UCSD-AML1 (cell line): ENCODE measurements at regions not wholly inside any gene's neighbourhood (a gene's known extent, or its start where the extent isn't known, plus 50 kb on each side); places are given as distances from the start of the nearest gene placed in this dataset.

Experiments
- DNase-seq: peaks from one replicate; lab custom pipeline; 2025; ENCODE audit not compliant: unreplicated experiment; lab: John Stamatoyannopoulos, UW

DNA sequence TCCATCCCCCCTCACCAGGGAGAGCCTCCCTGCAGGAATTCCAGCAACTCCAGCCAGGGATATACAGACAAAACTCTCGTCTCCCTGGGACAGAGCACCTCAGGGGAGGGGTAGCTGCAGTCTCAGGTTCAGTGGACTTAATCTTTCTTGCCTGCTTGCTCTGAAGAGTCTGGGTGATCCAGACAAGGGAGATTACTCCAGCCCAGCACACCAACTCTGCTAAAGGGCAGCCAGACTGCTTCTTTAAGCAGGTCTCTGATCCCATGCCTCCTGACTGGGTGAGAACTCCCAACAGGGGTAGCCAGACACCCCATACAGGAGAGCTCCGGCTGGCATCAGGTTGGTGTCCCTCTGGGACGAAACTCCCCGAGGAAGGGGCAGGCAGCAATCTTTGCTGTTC, 888.7 kb downstream of the RAB28 start:
- no peak for DNase-seq

DNA sequence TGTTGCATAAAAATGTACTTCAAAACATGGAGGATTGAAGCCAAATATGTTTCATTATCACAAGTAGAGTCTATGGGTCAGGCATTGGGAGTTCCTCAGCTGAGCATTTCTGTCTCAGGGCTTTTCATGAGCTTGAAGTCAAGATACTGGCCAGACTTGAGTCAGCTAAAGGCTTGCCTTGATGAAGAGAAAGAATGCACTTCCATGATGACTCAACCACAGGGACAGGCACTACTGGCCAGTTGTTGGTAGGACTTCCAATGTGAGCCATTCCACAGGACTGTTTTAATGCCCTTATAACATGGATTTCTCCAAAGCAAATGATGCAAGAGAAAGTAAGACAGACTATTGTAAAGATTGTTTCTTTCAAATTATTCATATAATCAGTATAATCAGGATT, 895.6 kb downstream of the RAB28 start:
- DNase-seq = no peak

DNA sequence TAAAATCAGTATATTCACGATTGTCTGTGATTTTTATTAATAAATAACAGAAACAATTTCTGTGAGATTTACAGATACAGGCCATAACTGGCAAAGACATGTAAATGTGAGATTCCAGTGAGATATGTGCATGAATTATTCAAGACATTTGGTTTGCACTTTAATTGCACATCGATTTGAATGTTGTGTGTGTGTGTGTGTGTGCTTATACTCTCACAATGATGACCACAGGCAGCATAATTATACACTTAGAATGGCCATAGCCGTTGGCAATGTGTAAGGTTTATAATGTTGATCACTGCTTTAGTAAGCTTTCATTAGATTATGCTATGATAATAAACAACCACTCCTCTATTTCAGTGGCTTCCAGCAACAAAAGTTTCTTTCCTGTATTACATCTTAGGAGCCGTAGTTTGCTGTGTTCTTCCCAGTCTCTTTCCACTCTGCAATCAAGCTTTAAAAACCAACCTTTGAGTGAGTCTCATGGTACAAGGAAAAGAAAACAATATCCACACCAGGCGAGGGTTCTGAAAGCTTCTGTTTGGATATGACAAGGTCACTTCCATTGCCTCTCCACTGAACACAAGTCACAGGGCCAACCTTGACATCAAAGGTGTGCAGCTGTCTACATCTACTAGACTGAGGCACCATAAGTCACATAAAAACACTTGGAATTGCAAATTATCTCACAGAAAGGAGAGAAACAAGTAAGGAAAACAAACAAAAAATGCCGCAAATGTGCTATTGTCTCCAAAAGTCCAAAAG, 897.7 kb downstream of the RAB28 start:
- DNase-seq = no peak

DNA sequence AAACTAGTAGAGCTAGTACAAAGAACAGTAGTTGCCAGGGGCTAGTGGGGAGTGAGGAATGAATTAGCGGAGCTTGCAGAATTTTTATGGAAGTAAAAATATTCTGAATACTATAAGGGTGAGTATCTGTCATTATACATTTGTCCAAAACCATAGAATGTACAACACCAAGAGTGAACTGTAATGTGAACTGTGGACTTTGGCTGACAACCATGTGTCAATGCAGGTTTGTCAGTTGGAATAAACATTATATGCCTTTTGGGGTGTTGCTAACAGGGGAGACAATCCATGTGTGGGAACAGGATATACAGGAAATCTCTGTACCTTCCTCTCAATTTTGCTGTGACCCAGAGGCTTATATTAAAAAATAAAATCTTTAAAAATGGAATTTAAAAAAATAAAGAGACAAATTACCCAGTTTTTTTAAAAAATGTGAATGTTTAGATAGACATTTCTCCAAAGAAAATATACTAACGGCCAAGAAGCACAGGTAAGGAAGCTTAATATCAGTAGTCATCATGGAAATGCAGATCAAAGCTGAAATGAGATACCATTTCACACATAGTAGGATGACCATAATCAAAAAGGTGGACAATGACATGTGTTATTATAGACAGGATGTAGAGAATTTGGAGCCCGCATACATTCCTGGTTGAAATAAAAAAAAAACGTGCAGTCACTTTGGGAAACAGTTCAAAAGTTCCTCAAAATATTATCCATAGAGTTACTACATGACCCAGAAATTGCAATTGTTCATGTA, 899.8 kb downstream of the RAB28 start:
- no peak for DNase-seq

DNA sequence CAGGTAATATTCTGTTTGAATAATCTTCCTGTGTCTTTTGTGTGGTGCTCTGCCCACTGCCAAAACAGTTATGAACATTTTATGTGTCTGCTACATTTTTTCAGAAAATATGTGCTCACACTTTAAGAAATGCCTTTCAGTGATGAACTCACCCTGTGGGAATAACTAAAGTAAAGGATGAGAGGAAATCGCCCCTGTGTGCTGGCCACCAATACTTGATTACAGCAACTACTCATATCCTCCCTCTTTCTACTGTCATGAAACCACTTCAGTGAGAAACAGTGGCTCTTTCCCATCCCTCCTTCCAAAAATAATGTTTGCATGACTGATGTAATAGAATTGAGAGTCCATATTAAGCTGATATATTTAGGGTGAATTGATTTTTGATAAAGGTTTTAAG, 900.9 kb downstream of the RAB28 start:
- DNase-seq = no peak

DNA sequence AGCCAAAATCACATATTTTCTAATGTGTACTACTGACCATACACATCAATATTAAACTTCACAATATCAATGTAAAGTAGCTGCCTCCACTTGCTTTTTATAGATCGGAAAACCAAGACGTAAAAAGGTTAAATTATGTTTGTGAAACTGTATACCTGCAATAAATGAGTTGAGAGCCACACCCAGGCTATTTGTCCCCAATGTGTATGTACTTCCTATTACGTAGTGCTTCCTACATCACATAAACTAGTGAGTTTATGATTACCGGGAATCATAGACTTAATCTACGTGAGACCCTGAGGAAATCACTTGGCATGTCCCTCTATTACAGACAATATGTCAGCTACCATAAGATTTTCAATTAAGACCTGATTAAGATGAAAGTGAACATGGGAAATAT, 903.4 kb downstream of the RAB28 start:
- DNase-seq = no peak

DNA sequence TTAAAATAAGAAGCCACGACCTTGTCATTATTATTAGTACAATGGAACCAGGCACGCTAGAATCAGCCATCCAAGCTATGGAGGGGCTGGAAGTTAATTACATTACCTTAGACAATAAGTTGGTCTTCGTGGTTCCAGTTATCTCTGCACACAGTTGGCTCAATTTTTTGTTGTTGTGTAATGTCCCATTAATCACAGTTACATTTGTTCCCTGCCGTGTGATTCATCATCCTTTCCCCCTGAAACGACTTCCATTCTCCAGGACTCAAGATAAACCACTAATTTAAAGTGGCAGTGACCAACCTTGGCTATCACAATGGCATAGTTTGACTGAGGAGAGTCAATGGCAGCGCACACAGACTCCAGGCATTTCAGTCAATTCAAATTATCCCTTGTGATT, 905.0 kb downstream of the RAB28 start:
- DNase-seq = no peak

DNA sequence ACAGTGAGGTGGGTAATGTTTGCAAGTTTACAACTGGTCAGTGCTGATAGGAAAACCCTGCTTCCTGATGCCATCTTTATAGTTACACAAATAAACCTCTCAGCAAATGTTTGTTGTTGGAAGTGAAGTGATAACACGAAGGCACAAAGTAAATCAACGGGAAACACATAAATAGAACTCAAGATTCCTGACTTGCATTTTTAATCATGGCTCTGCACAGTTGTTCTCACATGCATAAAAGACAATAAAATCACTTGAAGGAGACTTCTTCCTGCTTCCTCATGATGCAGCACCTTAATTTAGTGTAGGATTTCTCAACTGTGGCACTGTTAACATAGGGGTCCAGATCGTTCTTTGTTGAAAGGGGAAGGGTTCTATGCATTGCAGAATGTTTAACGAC, 907.7 kb downstream of the RAB28 start:
- DNase-seq = no peak

DNA sequence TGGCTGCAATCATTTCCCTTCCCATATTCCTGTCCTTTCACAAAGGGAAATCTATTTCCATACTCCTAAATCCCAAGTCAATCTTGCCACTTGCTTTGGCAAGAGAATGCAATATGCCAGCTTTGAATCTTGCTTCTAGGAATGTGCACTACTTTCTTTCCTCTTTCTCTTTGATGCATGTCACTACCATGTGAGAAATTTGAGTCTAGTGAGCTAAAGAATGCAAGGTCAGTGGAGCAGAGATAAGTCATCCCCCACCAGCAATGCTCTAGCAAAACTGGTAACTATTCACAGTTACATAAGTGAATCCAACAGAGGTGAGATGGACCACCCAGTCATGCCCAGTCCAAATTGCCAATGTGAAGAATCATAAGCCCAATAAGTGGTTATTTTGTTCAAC, 910.4 kb downstream of the RAB28 start:
- no peak for DNase-seq

DNA sequence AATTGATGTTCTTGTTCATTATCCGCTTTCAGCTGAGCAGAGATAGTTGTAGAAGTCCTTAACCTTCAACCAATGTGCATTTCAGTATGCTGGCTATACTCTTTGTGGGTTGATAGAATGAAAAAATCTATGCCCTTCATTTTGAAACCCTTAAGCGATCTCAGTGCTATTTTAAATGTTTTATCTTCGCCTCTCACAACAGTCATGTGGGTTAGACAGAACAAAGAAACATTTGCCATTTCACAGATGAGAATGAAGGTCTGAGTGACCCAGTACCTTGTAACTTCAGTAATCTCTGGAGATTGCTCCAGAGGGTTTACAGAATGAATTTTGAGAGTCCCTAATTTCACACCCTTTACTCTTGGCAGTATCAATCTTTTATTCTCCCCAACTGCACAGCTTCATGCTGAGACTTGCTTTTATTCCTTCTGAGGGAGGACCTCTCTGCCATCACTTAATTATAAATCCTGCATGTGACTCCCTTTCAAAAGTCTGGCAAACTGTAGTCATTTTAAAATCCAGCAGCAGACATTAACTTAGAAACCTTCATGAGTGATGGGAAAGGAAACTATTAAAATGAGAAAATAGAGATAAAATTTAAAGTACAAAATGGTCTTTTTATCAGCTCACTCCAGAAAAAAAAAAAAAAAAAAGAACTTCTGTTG, 921.5 kb downstream of the RAB28 start:
- no peak for DNase-seq

DNA sequence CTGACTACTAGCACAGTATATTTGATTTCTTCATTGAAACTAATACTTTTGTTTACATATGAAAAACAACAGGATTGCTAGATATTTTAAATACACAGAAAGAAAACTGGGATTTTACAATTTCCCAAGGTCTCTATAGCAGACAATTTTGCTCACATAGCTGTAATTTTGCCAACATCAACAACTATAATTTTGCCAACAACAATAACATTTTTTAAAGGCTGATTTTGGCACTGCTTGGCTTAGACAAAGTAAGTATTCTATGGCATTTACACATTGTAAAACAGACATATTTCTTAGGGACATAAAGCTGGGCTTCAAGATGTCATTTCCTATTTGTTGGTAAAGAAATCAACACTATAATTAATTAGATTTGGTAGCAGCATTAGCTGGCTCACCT, 922.1 kb downstream of the RAB28 start:
- DNase-seq = no peak

DNA sequence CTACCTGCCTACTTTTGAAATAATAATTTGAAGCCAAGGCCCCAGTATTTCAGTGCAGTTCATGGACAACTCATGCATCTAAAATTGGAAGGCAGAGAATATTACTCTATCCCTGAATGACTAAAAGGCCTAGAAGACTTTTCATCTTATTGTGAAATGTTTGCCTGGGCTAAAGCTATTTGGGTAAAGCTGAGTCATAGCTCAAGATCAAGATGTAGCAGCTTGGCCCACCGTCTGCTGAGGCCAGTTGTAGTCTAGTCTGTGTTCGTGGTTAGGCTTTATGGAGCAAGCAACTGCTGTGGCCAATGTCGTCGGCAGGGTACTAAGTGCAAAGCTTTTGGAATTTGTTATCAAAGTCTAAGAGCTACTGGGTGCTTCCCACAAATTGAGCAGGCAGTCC, 929.1 kb downstream of the RAB28 start:
- DNase-seq = no peak

DNA sequence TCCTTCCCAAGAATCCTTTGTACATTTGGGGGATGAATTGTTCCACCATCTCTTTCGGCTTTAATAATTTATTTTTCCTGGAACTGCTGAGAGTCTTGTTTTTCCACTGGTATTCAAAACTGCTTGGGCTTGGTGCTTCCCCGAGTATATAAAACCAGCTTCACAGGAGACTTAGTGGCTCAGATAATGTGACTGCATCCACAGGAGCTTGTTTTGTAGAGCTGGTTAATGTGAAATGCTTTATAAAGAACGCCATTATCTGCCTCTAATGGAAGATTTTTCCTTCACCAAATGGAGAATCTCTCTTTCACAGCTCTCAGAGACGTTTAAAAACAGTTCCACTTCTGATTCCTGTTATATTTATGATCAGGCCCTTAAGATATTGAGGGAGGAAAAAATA, 935.5 kb downstream of the RAB28 start:
- no peak for DNase-seq

DNA sequence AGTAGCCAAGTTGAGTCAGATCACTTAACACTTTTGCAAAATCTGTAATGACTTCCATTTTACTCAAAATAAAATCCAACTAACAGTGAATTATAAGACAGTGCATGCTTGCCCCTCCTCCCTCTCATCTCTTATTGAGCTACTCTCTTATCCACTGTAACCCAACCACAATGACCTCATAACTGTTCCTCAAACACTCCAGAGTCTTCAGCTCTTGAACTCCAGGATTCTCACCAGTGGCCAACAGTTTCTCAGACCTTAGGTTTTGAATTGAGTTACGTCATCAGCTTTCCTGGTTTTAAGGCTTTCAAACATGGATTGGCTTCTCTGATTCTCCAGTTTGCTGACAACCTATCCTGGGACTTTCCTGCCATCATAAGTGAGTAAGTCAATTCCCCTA, 938.3 kb downstream of the RAB28 start:
- no peak for DNase-seq

DNA sequence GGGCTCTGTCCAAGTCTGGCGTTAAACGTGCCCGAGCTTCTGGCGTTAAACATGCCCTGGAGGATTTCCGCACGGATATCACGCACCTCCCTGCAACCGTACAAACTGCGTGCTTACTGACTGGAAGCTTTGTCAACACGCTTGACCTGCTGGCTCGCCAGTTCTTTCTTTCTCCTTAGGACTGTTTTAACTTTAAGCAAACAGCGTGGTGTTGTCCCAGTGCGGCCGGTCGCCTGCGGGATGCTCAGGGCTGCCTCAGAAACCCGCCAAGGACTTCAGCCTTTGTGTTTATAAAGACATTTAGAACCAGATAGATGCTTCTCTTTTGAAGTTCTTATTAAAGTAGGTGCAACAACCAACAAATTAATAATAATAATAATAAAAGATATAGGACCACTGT, 946.0 kb downstream of the RAB28 start:
- no peak for DNase-seq

DNA sequence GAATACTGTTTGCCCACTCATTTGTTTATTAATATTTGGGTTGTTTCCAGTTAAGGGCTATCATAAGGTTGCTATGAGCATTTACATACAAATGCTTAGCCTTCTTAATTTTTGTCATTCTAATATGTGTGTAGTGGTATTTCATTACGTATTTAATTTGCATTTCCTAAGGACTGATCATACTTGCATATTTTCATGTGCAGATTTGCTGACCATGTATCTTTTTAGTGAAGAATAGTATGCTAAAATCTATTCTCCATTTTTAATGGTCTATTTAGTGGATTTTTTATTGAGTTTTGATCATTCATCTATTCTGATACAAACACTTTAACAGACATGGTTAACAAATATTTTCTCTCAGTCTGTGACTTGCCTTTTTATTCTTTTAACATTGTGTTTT, 949.5 kb downstream of the RAB28 start:
- no peak for DNase-seq

DNA sequence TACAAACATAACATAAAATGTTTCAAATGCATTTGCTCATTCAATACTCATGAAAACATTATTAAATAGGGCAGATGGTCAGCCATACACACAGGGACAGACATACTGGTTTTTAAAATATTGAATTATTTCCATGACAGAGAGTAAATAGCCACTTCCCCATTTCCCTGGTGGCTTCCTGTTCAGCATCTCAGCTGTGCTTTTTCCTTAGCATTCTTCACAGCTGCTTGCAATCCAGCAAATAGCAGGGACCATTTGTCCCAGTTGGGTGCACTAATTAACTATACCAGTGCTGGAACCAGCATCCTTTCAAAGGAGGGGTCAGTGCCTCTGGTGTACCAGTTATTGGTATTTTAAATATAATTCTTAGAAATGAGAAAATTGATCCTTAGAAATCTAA, 964.7 kb downstream of the RAB28 start:
- no peak for DNase-seq

DNA sequence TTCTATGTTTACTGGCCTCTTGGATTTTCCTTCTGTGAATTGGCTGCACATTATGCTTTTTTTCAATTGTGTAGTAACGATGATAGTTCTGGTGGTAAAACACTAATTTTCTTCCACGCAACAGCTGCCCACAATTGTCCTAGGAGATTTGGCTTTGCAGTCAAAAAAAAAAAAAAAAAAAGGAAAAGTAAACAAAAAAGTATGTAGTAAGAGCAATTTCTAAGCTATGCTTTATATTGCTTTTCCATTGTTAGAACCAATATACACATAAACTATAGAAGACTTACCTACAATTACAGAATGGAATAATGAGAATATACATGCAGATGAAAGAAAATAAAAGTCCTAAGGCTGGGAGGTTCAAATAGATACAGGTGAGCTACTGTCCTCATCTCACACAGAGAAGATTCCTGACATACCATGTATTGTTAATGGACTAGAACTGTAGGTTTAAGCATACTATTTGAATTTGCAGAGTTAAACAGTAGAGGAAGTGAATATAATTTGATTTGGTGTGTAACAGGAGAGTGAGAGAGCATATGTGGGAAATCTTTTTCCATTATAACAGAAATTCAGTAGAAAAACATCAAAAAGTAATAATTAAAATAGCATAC, 976.2 kb downstream of the RAB28 start:
- no peak for DNase-seq

DNA sequence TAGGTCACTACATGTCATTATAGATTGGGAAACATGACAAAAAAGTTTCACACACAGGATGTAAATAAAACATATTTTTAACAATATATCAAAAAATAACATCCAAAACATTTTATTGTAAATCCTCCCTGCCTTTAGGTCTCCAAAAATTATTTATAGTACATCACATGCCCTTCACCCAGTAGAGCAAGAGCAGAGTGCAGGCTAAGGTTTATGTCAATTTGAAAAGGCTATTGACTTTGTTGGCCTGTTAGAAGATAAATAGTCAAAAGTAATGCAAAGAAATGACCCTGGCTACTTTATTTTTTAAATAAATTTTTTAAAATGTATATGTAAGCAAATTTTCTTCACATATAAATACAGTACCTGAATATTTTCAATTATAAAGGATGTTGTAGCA, 983.7 kb downstream of the RAB28 start:
- DNase-seq = no peak

DNA sequence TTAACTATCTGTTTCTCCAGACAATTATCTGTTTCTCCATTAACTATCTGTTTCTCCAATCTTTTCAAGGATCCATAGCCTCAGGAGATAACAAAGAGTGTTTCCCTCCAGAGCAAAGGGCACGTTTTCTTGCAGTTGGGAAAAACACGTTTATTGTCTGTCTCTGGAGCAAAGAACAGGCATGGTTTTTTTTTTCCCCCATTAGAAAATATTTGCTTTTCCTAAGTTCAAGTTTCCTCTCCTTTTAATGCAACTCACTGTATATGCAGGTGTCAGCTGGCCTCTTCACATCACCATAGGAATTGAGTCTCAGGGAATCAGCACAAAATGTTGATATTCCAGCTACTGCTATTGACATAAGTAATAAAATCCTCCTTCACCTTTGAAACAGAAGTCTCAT, 984.4 kb downstream of the RAB28 start:
- DNase-seq = no peak

DNA sequence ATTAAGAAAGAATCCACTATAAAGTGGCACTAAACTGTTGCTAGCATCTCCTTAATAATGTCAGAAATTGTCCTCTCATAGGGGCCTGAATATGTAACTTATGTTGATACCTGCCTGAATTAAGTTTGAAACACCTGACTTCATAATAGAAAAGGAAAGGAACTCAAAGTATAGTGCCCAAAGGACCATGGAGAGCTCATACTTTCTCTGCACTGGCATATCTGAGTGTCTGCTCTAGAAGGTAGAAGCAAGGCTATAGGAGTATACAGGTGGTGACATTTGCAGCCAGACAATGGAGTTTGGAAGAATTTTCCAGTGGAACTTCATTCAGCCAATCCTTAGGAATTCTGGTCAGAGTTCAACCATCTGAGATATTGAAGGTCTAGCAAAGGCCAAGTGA, 988.9 kb downstream of the RAB28 start:
- DNase-seq = no peak
